ENCODE measurements at regions not wholly inside any gene's neighbourhood (a gene's known extent, or its start where the extent isn't known, plus 50 kb on each side); places are given as distances from the start of the nearest gene placed in this dataset.
"Not testable (repeated sequence)": the region's sequence is repeated elsewhere in the genome, so short reads cannot be mapped to it uniquely, and the experiment has no call there.

GRCh38 chr2:38238705-38239104 lies 138.4 kb downstream of the ATL2 start:
- H4K20me1 ChIP-seq (replicated peaks; ENCODE audit: insufficient read depth); H3K36me3 ChIP-seq (ENCODE audit: insufficient read depth); H3K4me3 Mint-ChIP-seq; H3K4me1 Mint-ChIP-seq; H3K79me2 ChIP-seq (replicated peaks; ENCODE audit: insufficient read depth); H3K27me3 Mint-ChIP-seq (ENCODE audit: insufficient read depth, low read depth, poor library complexity); H3K36me3 Mint-ChIP-seq (ENCODE audit: low read depth); H2AFZ ChIP-seq; H3K27ac Mint-ChIP-seq; DNase-seq (ENCODE audit: low spot score); H3F3A ChIP-seq (replicated peaks; ENCODE audit: low read depth); H3K4me3 ChIP-seq; H3K9me3 Mint-ChIP-seq; H3K4me2 ChIP-seq; ATAC-seq; H3K4me1 ChIP-seq (ENCODE audit: insufficient read depth); H3K27ac ChIP-seq (ENCODE audit: low read depth); H3K27me3 ChIP-seq (ENCODE audit: insufficient read depth); H3K9me2 ChIP-seq (ENCODE audit: insufficient read depth): not testable (repeated sequence)

- ATAC-seq (no peak), DNase-seq (ENCODE audit: low spot score) (no peak)
- no peak overlapping the region for H2AFZ ChIP-seq
- no peaks in the 10 kb centered on the region for H3K36me3 Mint-ChIP-seq (ENCODE audit: low read depth)
- no peak overlapping the region for H3K4me3 Mint-ChIP-seq
- no peaks in the 10 kb centered on the region for H3K36me3 ChIP-seq (ENCODE audit: insufficient read depth)
- no peak overlapping the region for H3K27ac ChIP-seq (ENCODE audit: low read depth)
- peaks cover 2% of the 10 kb centered on the region for H3K27me3 Mint-ChIP-seq (ENCODE audit: insufficient read depth, low read depth, poor library complexity)
- H3K4me1 ChIP-seq (ENCODE audit: insufficient read depth): no peaks in the 10 kb centered on the region
- no peak overlapping the region for H3K4me3 ChIP-seq
- no peaks in the 10 kb centered on the region for H4K20me1 ChIP-seq (replicated peaks; ENCODE audit: insufficient read depth)
- H3K4me2 ChIP-seq: no peak overlapping the region
- no peaks in the 10 kb centered on the region; the same call in 2 of the 3 replicates for H3K4me1 Mint-ChIP-seq
- no peaks in the 10 kb centered on the region for H3K79me2 ChIP-seq (replicated peaks; ENCODE audit: insufficient read depth)
- H3K9me2 ChIP-seq (ENCODE audit: insufficient read depth): no peaks in the 10 kb centered on the region; the same call in 1 of the 2 replicates
- H3F3A ChIP-seq (replicated peaks; ENCODE audit: low read depth): no peaks in the 10 kb centered on the region
- H3K27me3 ChIP-seq (ENCODE audit: insufficient read depth): no peaks in the 10 kb centered on the region
- no peaks in the 10 kb centered on the region; the same call in 2 of the 3 replicates for H3K9me3 Mint-ChIP-seq
- no peak overlapping the region for H3K27ac Mint-ChIP-seq
- TF ChIP-seq ZNF114 (CRISPR knock-in tag; IDR thresholded peaks at IDR 0.05): no peak
- TF ChIP-seq ZNF462 (CRISPR knock-in tag; IDR thresholded peaks at IDR 0.05): no peak
- TF ChIP-seq REST (IDR thresholded peaks at IDR 0.05; ENCODE audit: unreplicated experiment): no peak
- TF ChIP-seq STAT1 (IDR thresholded peaks at IDR 0.05; ENCODE audit: unreplicated experiment): no peak
- TF ChIP-seq ZNF331 (CRISPR knock-in tag; IDR thresholded peaks at IDR 0.05; ENCODE audit: low read depth): no peak
- TF ChIP-seq ETS1 (IDR thresholded peaks at IDR 0.05): no peak
- TF ChIP-seq POLR2AphosphoS5 (IDR thresholded peaks at IDR 0.05; ENCODE audit: low read depth): no peak
- no peak for TF ChIP-seq EZH2 (IDR thresholded peaks at IDR 0.05; ENCODE audit: low read depth, unreplicated experiment)
- no peak for TF ChIP-seq JUNB (IDR thresholded peaks at IDR 0.05; ENCODE audit: unreplicated experiment)
- no peak for TF ChIP-seq CREB1 (CRISPR knock-in tag; IDR thresholded peaks at IDR 0.05; ENCODE audit: low read depth)
- no peak for TF ChIP-seq EZH2phosphoT487 (IDR thresholded peaks at IDR 0.05; ENCODE audit: unreplicated experiment)
- no peak for TF ChIP-seq NANOG (IDR thresholded peaks at IDR 0.05; ENCODE audit: borderline replicate concordance)
These were observed 139.8 kb downstream of the ATL2 start for GRCh38 chr2:38237311-38237710.

All from GM23338 (cell line).